ENCODE measurements at regions not wholly inside any gene's neighbourhood (a gene's known extent, or its start where the extent isn't known, plus 50 kb on each side); places are given as distances from the start of the nearest gene placed in this dataset.
"Not testable (repeated sequence)": the region's sequence is repeated elsewhere in the genome, so short reads cannot be mapped to it uniquely, and the experiment has no call there.

DNA sequence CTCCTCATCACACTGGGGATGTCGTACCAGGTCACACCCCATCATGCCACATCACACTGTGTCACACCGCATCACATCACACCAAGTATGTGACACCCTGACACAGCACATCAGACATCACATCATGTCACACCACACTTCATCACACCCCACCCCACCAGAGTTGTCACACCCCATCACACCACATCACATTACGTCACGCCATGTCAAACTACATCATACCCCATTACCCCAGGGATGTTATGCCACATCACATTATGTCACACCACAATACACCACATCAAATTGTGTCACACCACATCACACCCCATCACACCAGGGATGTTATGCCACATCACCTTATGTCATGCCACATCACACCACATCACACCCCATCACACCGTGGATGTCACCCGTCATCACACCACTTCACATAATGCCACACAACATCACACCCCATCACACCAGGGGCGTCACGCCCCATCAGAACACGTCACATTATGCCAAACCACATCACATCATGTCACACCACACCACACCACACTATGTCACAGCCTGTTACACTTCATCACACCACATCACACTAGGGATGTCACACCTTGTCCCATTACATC is 133.6 kb downstream of the TMEM121 start:
- H4K20me1 ChIP-seq (ENCODE audit: control insufficient read depth, extremely low read depth, insufficient read depth, low read length): no peaks in the 10 kb centered on the region
- peaks cover 8% of the 10 kb centered on the region for H3K9me3 ChIP-seq (ENCODE audit: control insufficient read depth, insufficient read depth, low read depth, low read length)
- H3K4me2 ChIP-seq (ENCODE audit: extremely low read depth, insufficient read depth, low read length): no peak overlapping the region
- no peaks in the 10 kb centered on the region for H3K36me3 ChIP-seq (ENCODE audit: control insufficient read depth, insufficient read depth, low read length)
- no peak for TF ChIP-seq EZH2 (IDR thresholded peaks at IDR 0.05; ENCODE audit: low read length, missing control alignments)
- TF ChIP-seq, protein P1, sequence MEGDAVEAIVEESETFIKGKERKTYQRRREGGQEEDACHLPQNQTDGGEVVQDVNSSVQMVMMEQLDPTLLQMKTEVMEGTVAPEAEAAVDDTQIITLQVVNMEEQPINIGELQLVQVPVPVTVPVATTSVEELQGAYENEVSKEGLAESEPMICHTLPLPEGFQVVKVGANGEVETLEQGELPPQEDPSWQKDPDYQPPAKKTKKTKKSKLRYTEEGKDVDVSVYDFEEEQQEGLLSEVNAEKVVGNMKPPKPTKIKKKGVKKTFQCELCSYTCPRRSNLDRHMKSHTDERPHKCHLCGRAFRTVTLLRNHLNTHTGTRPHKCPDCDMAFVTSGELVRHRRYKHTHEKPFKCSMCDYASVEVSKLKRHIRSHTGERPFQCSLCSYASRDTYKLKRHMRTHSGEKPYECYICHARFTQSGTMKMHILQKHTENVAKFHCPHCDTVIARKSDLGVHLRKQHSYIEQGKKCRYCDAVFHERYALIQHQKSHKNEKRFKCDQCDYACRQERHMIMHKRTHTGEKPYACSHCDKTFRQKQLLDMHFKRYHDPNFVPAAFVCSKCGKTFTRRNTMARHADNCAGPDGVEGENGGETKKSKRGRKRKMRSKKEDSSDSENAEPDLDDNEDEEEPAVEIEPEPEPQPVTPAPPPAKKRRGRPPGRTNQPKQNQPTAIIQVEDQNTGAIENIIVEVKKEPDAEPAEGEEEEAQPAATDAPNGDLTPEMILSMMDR (conservative IDR thresholded peaks at IDR 0.05 in 1 of 2, IDR thresholded peaks at IDR 0.05 in 1 of 2; ENCODE audit: low read depth in 1 of 2, low read length in 2 of 2): no peak
- no peak overlapping the region for H3K9ac ChIP-seq (ENCODE audit: insufficient read depth, low read length)
- H3K27me3 ChIP-seq (ENCODE audit: control insufficient read depth, insufficient read depth, low read length): no peaks in the 10 kb centered on the region
- H3K27ac ChIP-seq (ENCODE audit: insufficient read depth, low read length): no peak overlapping the region
- H3K4me1 ChIP-seq (ENCODE audit: control insufficient read depth, extremely low read depth, insufficient read depth, low read length): no peaks in the 10 kb centered on the region
- no peaks in the 10 kb centered on the region for H3K79me2 ChIP-seq (ENCODE audit: control insufficient read depth, insufficient read depth, low read length)
- H3K4me3 ChIP-seq (replicated peaks in 1 of 4; ENCODE audit: control extremely low read depth in 1 of 4, insufficient read depth in 1 of 4, low read depth in 3 of 4, low read length in 4 of 4): no peak overlapping the region
- no peak for DNase-seq (ENCODE audit: low read depth in 2 of 2)
- H2AFZ ChIP-seq (ENCODE audit: low read length): no peak overlapping the region

DNA sequence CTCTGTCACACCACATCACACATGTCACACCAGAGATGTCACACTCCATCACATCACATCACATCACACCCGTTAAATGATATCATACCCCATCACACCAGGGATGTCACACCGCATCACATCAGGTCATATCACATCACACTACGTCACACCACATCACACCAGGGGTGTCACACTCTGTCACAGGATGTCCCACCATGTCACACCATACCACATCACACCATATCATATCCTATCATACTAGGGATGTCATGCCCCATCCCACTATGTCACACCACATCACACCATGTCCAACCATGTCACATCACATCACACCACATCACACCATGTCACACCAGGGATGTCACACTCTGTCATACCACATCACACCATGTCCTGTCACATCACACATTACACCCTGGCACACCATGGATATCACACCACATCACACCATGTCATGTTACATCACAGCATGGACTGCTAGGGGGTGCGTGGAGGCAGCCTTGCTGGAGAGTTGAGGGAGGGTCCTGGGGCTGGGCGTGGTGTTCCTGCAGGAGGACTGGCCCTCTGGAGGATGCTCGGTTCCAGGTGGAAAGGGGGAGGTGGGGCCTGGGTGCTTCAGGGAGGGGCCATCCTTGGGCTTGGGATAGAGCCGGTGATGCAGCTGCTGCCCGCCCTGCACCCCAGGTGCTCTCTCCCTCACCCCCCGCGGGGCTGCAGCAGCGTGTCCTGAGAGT is 134.6 kb downstream of the TMEM121 start:
- Histone ChIP-seq H3K9ac (ENCODE audit: insufficient read depth, low read length) (no peak overlapping the region), H4K20me1 (ENCODE audit: control insufficient read depth, extremely low read depth, insufficient read depth, low read length) (no peaks in the 10 kb centered on the region), H3K79me2 (ENCODE audit: control insufficient read depth, insufficient read depth, low read length) (no peaks in the 10 kb centered on the region), H3K4me1 (ENCODE audit: control insufficient read depth, extremely low read depth, insufficient read depth, low read length) (no peaks in the 10 kb centered on the region), H3K9me3 (ENCODE audit: control insufficient read depth, insufficient read depth, low read depth, low read length) (peaks cover 8% of the 10 kb centered on the region), H3K27me3 (ENCODE audit: control insufficient read depth, insufficient read depth, low read length) (no peaks in the 10 kb centered on the region), H3K4me3 (replicated peaks in 1 of 4; ENCODE audit: control extremely low read depth in 1 of 4, insufficient read depth in 1 of 4, low read depth in 3 of 4, low read length in 4 of 4) (no peak overlapping the region), H3K36me3 (ENCODE audit: control insufficient read depth, insufficient read depth, low read length) (no peaks in the 10 kb centered on the region), H3K4me2 (ENCODE audit: extremely low read depth, insufficient read depth, low read length) (no peak overlapping the region), H3K27ac (ENCODE audit: insufficient read depth, low read length) (no peak overlapping the region), H2AFZ (ENCODE audit: low read length) (no peak overlapping the region)
- TF ChIP-seq, protein P1 (conservative IDR thresholded peaks at IDR 0.05 in 1 of 2, IDR thresholded peaks at IDR 0.05 in 1 of 2; ENCODE audit: low read depth in 1 of 2, low read length in 2 of 2): no peak
- no peak for TF ChIP-seq EZH2 (IDR thresholded peaks at IDR 0.05; ENCODE audit: low read length, missing control alignments)
- DNase-seq (ENCODE audit: low read depth in 2 of 2): no peak

DNA sequence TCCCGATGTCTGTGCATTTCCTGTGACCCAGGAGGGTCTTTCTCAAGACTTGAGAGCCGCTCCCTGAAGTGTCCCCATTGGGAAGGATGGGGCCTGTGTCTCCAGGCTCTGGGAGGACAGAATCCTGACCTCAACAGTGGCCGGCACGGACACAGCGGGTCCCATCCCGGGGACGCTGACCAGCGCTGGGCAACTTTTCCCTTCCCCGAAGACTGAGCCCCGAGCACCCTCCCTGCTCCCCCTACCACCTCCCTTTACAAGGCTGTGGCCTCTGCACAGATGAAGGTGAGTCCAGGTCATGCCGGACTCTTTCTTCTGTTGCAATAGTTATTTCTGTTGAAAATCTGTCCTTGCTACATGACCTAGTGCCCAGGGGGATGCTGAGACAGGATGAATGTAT is 135.7 kb downstream of the TMEM121 start:
- not testable (repeated sequence) for H2AFZ ChIP-seq (ENCODE audit: low read length); H3K27me3 ChIP-seq (ENCODE audit: control insufficient read depth, insufficient read depth, low read length); H3K4me3 ChIP-seq (replicated peaks in 1 of 4; ENCODE audit: control extremely low read depth in 1 of 4, insufficient read depth in 1 of 4, low read depth in 3 of 4, low read length in 4 of 4); H3K36me3 ChIP-seq (ENCODE audit: control insufficient read depth, insufficient read depth, low read length); H4K20me1 ChIP-seq (ENCODE audit: control insufficient read depth, extremely low read depth, insufficient read depth, low read length); H3K4me2 ChIP-seq (ENCODE audit: extremely low read depth, insufficient read depth, low read length); H3K9me3 ChIP-seq (ENCODE audit: control insufficient read depth, insufficient read depth, low read depth, low read length); H3K27ac ChIP-seq (ENCODE audit: insufficient read depth, low read length); H3K9ac ChIP-seq (ENCODE audit: insufficient read depth, low read length); DNase-seq (ENCODE audit: low read depth in 2 of 2); H3K79me2 ChIP-seq (ENCODE audit: control insufficient read depth, insufficient read depth, low read length); H3K4me1 ChIP-seq (ENCODE audit: control insufficient read depth, extremely low read depth, insufficient read depth, low read length)

DNA sequence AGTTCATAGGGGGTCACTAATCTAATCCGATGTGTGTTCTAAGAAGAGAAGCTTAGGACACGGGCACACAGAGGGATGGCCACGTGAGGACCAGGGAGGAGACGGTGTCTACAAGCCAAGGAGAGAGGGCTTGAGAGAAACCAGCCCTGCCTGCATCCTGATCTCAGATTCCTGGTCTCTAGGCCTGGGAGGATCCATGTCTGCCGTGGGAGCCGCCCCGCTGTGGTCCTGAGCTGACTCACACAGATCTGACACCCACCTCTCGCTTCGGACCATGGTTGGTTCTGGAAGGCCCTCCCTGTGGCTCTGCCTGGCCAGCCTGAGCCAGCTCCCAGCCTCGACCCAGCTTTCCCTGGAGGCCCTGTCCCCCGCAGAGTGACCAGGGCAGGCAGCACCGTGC is 136.2 kb downstream of the TMEM121 start:
- not testable (repeated sequence) for H3K4me1 ChIP-seq (ENCODE audit: control insufficient read depth, extremely low read depth, insufficient read depth, low read length); H3K4me2 ChIP-seq (ENCODE audit: extremely low read depth, insufficient read depth, low read length); H4K20me1 ChIP-seq (ENCODE audit: control insufficient read depth, extremely low read depth, insufficient read depth, low read length); H3K9me3 ChIP-seq (ENCODE audit: control insufficient read depth, insufficient read depth, low read depth, low read length); H3K36me3 ChIP-seq (ENCODE audit: control insufficient read depth, insufficient read depth, low read length); H2AFZ ChIP-seq (ENCODE audit: low read length); H3K27me3 ChIP-seq (ENCODE audit: control insufficient read depth, insufficient read depth, low read length); H3K9ac ChIP-seq (ENCODE audit: insufficient read depth, low read length); H3K27ac ChIP-seq (ENCODE audit: insufficient read depth, low read length); H3K79me2 ChIP-seq (ENCODE audit: control insufficient read depth, insufficient read depth, low read length); DNase-seq (ENCODE audit: low read depth in 2 of 2); H3K4me3 ChIP-seq (replicated peaks in 1 of 4; ENCODE audit: control extremely low read depth in 1 of 4, insufficient read depth in 1 of 4, low read depth in 3 of 4, low read length in 4 of 4)

DNA sequence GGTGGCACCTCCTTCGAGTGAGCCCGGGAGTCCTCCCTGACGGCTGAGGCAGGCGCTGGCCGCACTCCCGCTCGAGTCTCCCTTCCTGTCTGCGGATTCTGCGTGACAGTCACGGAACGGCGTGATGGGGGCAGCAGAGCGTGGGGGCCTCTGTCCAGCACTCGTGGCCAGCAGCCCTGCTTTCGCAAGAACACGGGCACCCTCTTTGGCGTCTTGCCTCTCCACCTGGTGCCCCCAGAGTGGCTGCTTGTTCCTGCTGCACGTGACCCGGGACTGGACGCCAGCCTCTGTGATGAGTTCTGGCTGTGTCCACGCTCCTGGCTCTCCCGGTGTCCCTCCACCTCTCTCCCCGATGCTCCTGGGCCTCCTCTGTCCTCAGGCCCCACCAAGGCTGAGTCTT is 136.9 kb downstream of the TMEM121 start:
- not testable (repeated sequence) for H3K9me3 ChIP-seq (ENCODE audit: control insufficient read depth, insufficient read depth, low read depth, low read length); H3K36me3 ChIP-seq (ENCODE audit: control insufficient read depth, insufficient read depth, low read length); H3K27me3 ChIP-seq (ENCODE audit: control insufficient read depth, insufficient read depth, low read length); H3K9ac ChIP-seq (ENCODE audit: insufficient read depth, low read length); H3K4me2 ChIP-seq (ENCODE audit: extremely low read depth, insufficient read depth, low read length); H3K4me1 ChIP-seq (ENCODE audit: control insufficient read depth, extremely low read depth, insufficient read depth, low read length); H3K4me3 ChIP-seq (replicated peaks in 1 of 4; ENCODE audit: control extremely low read depth in 1 of 4, insufficient read depth in 1 of 4, low read depth in 3 of 4, low read length in 4 of 4); DNase-seq (ENCODE audit: low read depth in 2 of 2); H3K27ac ChIP-seq (ENCODE audit: insufficient read depth, low read length); H2AFZ ChIP-seq (ENCODE audit: low read length); H3K79me2 ChIP-seq (ENCODE audit: control insufficient read depth, insufficient read depth, low read length); H4K20me1 ChIP-seq (ENCODE audit: control insufficient read depth, extremely low read depth, insufficient read depth, low read length)
